H1 (cell line): ENCODE measurements at regions not wholly inside any gene's neighbourhood (a gene's known extent, or its start where the extent isn't known, plus 50 kb on each side); places are given as distances from the start of the nearest gene placed in this dataset.

Source experiments
- CTCF ChIA-PET: fragments of 300-600 bp; sonication (Branson Sonifier 250); formaldehyde crosslinking; loops from one replicate; lab custom pipeline; 2021; ENCODE audit not compliant: partially characterized antibody; lab: Charles Lee
- POLR2A ChIA-PET: fragments of 300-600 bp; sonication (Branson Sonifier 250); formaldehyde crosslinking; loops from one replicate; lab custom pipeline; 2021; ENCODE audit warnings: inconsistent platforms; ENCODE audit not compliant: partially characterized antibody; lab: Charles Lee
- DNase-seq, 2 experiments: peaks; one replicate each; pipeline versions ENCODE4 v3.0.0 to v3.0.0-alpha.2; 2010 to 2022; ENCODE audit warnings: low spot score in 2 of 2, low read depth in 1 of 2, mixed read lengths in 1 of 2
- FAIRE-seq: peaks from 2 replicates; lab custom pipeline; 2011; peaks lifted over from hg19 to GRCh38; lab: Jason Lieb, UNC
- H2AFZ ChIP-seq: 2 replicates; pipeline ENCODE4 v1.8.1; 2012; ENCODE audit warnings: low read length, inconsistent platforms
- H2AK5ac ChIP-seq: 2 replicates; pipeline ENCODE4 v1.6.1; 2013; ENCODE audit warnings: low read depth, low read length
- H2BK120ac ChIP-seq: replicated peaks from 2 replicates; pipeline ENCODE3; 2013; ENCODE audit warnings: low read depth, low read length, inconsistent platforms
- H2BK12ac ChIP-seq: 2 replicates; pipeline ENCODE4 v1.6.1; 2013; ENCODE audit warnings: low read depth, low read length
- H2BK15ac ChIP-seq: 2 replicates; pipeline ENCODE4 v1.6.1; 2013; ENCODE audit warnings: low read length
- H2BK20ac ChIP-seq: 2 replicates; pipeline ENCODE4 v1.6.1; 2013; ENCODE audit warnings: low read length
- H2BK5ac ChIP-seq: 2 replicates; pipeline ENCODE4 v1.6.1; 2013; ENCODE audit warnings: low read depth, low read length
- H3K14ac ChIP-seq: 2 replicates; pipeline ENCODE4 v1.6.1; 2013; ENCODE audit warnings: inconsistent platforms; ENCODE audit not compliant: insufficient read length
- H3K18ac ChIP-seq: 2 replicates; pipeline ENCODE4 v1.6.1; 2013; ENCODE audit warnings: low read length; ENCODE audit errors: extremely low read depth
- H3K23ac ChIP-seq: 2 replicates; pipeline ENCODE4 v1.6.1; 2013; ENCODE audit warnings: inconsistent platforms; ENCODE audit not compliant: insufficient read length
- H3K23me2 ChIP-seq: 2 replicates; pipeline ENCODE4 v1.6.1; 2013; ENCODE audit warnings: low read depth, low read length
- H3K27ac ChIP-seq: 2 replicates; pipeline ENCODE4 v1.6.1; 2011; ENCODE audit warnings: low read depth, low read length, inconsistent platforms
- H3K27me3 ChIP-seq, 4 experiments: replicated peaks in 1 of 4; 1 replicate in 1 of 4; 2 replicates in 3 of 4; pipeline versions ENCODE4 v1.6.1 to v1.8.1; 2011 to 2013; ENCODE audit warnings: low read length in 3 of 4, mild to moderate bottlenecking in 3 of 4, inconsistent platforms in 2 of 4, mixed read lengths in 2 of 4, moderate library complexity in 1 of 4; ENCODE audit not compliant: control insufficient read depth in 3 of 4, insufficient read depth in 3 of 4; ENCODE audit errors: extremely low read depth in 1 of 4
- H3K36me3 ChIP-seq, 4 experiments: 2 replicates each; pipeline versions ENCODE4 v1.6.1 to v1.8.1; 2011 to 2013; ENCODE audit warnings: mild to moderate bottlenecking in 4 of 4, low read length in 3 of 4, moderate library complexity in 2 of 4, control low read depth in 1 of 4, inconsistent platforms in 1 of 4; ENCODE audit not compliant: insufficient read depth in 4 of 4, control insufficient read depth in 2 of 4
- H3K4ac ChIP-seq: replicated peaks from 2 replicates; pipeline ENCODE3; 2013; ENCODE audit warnings: low read length, low read depth, mixed read lengths, inconsistent platforms; ENCODE audit not compliant: insufficient read length
- H3K4me1 ChIP-seq, 4 experiments: replicated peaks in 1 of 4; 1 replicate in 1 of 4; 2 replicates in 3 of 4; pipeline versions ENCODE4 v1.6.1 to v1.8.1; 2011 to 2013; ENCODE audit warnings: low read length in 3 of 4, inconsistent platforms in 2 of 4, mixed read lengths in 1 of 4; ENCODE audit not compliant: insufficient read depth in 4 of 4, control insufficient read depth in 3 of 4
- H3K4me2 ChIP-seq, 2 experiments: 2 replicates each; pipeline versions ENCODE4 v1.6.1 to v1.8.1; 2011 to 2013; ENCODE audit warnings: low read depth in 2 of 2, low read length in 2 of 2, control low read depth in 1 of 2, inconsistent platforms in 1 of 2, mild to moderate bottlenecking in 1 of 2; ENCODE audit not compliant: insufficient read depth in 1 of 2
- H3K4me3 ChIP-seq, 4 experiments: fragments of 200-600, 300-600 bp in 1 of 4; sonication (generic), shearing (Covaris generic), sonication (Bioruptor Twin) in 1 of 4; 2 replicates each; pipeline versions ENCODE4 v1.5.1 to v1.8.1; 2011 to 2016; ENCODE audit warnings: low read length in 4 of 4, low read depth in 3 of 4, control low read depth in 2 of 4, inconsistent platforms in 2 of 4, mild to moderate bottlenecking in 2 of 4, mixed read lengths in 1 of 4, moderate library complexity in 1 of 4; ENCODE audit not compliant: insufficient read depth in 2 of 4; ENCODE audit errors: extremely low read depth in 1 of 4
- H3K56ac ChIP-seq: replicated peaks from 2 replicates; pipeline ENCODE3; 2013; ENCODE audit warnings: low read depth, mild to moderate bottlenecking, mixed read lengths, low read length, inconsistent platforms; ENCODE audit not compliant: insufficient read length
- H3K79me1 ChIP-seq: 2 replicates; pipeline ENCODE4 v1.6.1; 2013; ENCODE audit warnings: low read depth, low read length, control low read depth
- H3K79me2 ChIP-seq, 2 experiments: 2 replicates each; pipeline versions ENCODE4 v1.6.1 to v1.8.1; 2012 to 2013; ENCODE audit warnings: low read length in 2 of 2, mild to moderate bottlenecking in 2 of 2, inconsistent platforms in 1 of 2; ENCODE audit not compliant: insufficient read depth in 2 of 2, control insufficient read depth in 1 of 2
- H3K9ac ChIP-seq, 4 experiments: replicated peaks in 1 of 4; 1 replicate in 1 of 4; 2 replicates in 3 of 4; pipeline versions ENCODE4 v1.6.1 to v1.8.1; 2011 to 2013; ENCODE audit warnings: low read depth in 3 of 4, low read length in 3 of 4, control low read depth in 2 of 4, mild to moderate bottlenecking in 2 of 4, moderate library complexity in 2 of 4, inconsistent platforms in 1 of 4; ENCODE audit errors: extremely low read depth in 1 of 4
- H3K9me3 ChIP-seq, 2 experiments: 2 replicates each; pipeline versions ENCODE4 v1.6.1 to v1.8.1; 2012 to 2013; ENCODE audit warnings: mild to moderate bottlenecking in 2 of 2, moderate library complexity in 2 of 2, control low read depth in 1 of 2, inconsistent platforms in 1 of 2, low read depth in 1 of 2, low read length in 1 of 2, mixed read lengths in 1 of 2; ENCODE audit not compliant: insufficient read depth in 2 of 2
- H4K20me1 ChIP-seq, 2 experiments: replicated peaks in 1 of 2; 2 replicates each; pipeline versions ENCODE3 to v1.8.1; 2011 to 2013; ENCODE audit warnings: inconsistent platforms in 2 of 2, low read length in 2 of 2, mild to moderate bottlenecking in 1 of 2; ENCODE audit not compliant: insufficient read depth in 2 of 2, control insufficient read depth in 1 of 2
- H4K5ac ChIP-seq: 2 replicates; pipeline ENCODE4 v1.6.1; 2013; ENCODE audit warnings: low read length, low read depth, mixed read lengths, inconsistent platforms; ENCODE audit not compliant: insufficient read length
- H4K8ac ChIP-seq: 2 replicates; pipeline ENCODE4 v1.8.0; 2013; ENCODE audit warnings: mild to moderate bottlenecking, moderate library complexity, low read length, inconsistent platforms; ENCODE audit not compliant: insufficient read depth; ENCODE audit errors: extremely low read depth
- H4K91ac ChIP-seq: replicated peaks from 2 replicates; pipeline ENCODE3; 2013; ENCODE audit warnings: low read length, mixed read lengths, inconsistent platforms; ENCODE audit not compliant: insufficient read length
- BACH1 ChIP-seq: IDR thresholded peaks from 2 replicates; pipeline ENCODE4 v1.6.1; 2012; ENCODE audit warnings: low read length, improper control_type of control experiment
- NRF1 ChIP-seq: IDR thresholded peaks from 2 replicates; pipeline ENCODE4 v1.6.1; 2011; ENCODE audit warnings: mild to moderate bottlenecking, low read depth, low read length, improper control_type of control experiment
- WGBS, 2 experiments: shearing (Covaris generic) in 1 of 2; methylation state at CpG; one replicate each; pipeline versions ENCODE4 v1.1.6 to v1.1.7; 2013 to 2015; ENCODE audit warnings: low lambda C conversion rate in 2 of 2, mixed read lengths in 2 of 2, inconsistent platforms in 1 of 2, low coverage in 1 of 2, missing lambda C conversion rate in 1 of 2; ENCODE audit not compliant: insufficient replicate concordance in 2 of 2, insufficient coverage in 1 of 2, insufficient read length in 1 of 2; ENCODE audit errors: extremely low coverage in 1 of 2, missing lambda C conversion rate in 1 of 2; 5-methylcytosine and 5-hydroxymethylcytosine counted together

GRCh38 chr1:175244206-175244605, 51.6 kb upstream of the KIAA0040 start:
- 95% methylated on average over 1 of the region's 1 CpG; no CpG with 5 or more reads in 1 of the 2 experiments for WGBS, 2 experiments
- H3K9me3 ChIP-seq = peaks cover 0 to 5% of the 10 kb centered on the region in 2 experiments; a peak in 2 of 4 replicates
- no peak overlapping the region for H3K4me2 ChIP-seq
- H3K14ac ChIP-seq = no peak overlapping the region
- H3K4me3 ChIP-seq = no peak overlapping the region
- H3K79me1 ChIP-seq = no peaks in the 10 kb centered on the region
- no peak overlapping the region for H2AFZ ChIP-seq
- H3K4me1 ChIP-seq = no peaks in the 10 kb centered on the region
- H3K79me2 ChIP-seq = no peaks in the 10 kb centered on the region
- no peak overlapping the region for H3K18ac ChIP-seq
- FAIRE-seq = no peak
- no peak overlapping the region for H2AK5ac ChIP-seq
- H2BK12ac ChIP-seq = no peak overlapping the region
- TF ChIP-seq BACH1 = no peak
- no peak for TF ChIP-seq NRF1
- H4K8ac ChIP-seq = no peak overlapping the region
- no peak for DNase-seq
- CTCF ChIA-PET = interaction anchor here (1.2 kb wide), 1 partner anchor 73 kb away, joined by 4 read pairs; no protein-coding TSS in a partner anchor
- H4K20me1 ChIP-seq = no peaks in the 10 kb centered on the region
- no peak overlapping the region for H3K27ac ChIP-seq
- no peak overlapping the region for H4K5ac ChIP-seq
- no peak overlapping the region for H3K56ac ChIP-seq
- H3K36me3 ChIP-seq = no peaks in the 10 kb centered on the region
- H2BK120ac ChIP-seq = no peak overlapping the region
- H3K9ac ChIP-seq = no peak overlapping the region
- H3K23me2 ChIP-seq = no peaks in the 10 kb centered on the region
- H3K23ac ChIP-seq = no peak overlapping the region
- POLR2A ChIA-PET = no interaction called here
- H3K4ac ChIP-seq = no peak overlapping the region
- H2BK5ac ChIP-seq = no peak overlapping the region
- H4K91ac ChIP-seq = no peak overlapping the region
- H3K27me3 ChIP-seq = no peaks in the 10 kb centered on the region
- H2BK20ac ChIP-seq = no peak overlapping the region
- no peak overlapping the region for H2BK15ac ChIP-seq
